Panc1 (cell line): ENCODE measurements at regions not wholly inside any gene's neighbourhood (a gene's known extent, or its start where the extent isn't known, plus 50 kb on each side); places are given as distances from the start of the nearest gene placed in this dataset.

Experiments
- CTCF ChIP-seq: fragments of 450-650 bp; IDR thresholded peaks from 2 replicates; pipeline ENCODE4 v1.5.1; 2017; ENCODE audit warnings: mild to moderate bottlenecking
- TCF7L2 ChIP-seq: IDR thresholded peaks from 2 replicates; pipeline ENCODE4 v1.6.1; 2011; ENCODE audit warnings: mild to moderate bottlenecking, low read depth, low read length, inconsistent platforms

GRCh38 chr2:210798180-210798579 is 241.8 kb downstream of the CPS1 start:
- no peak for TF ChIP-seq CTCF
- no peak for TF ChIP-seq TCF7L2
